HFFc6 (cell line): ENCODE measurements at regions not wholly inside any gene's neighbourhood (a gene's known extent, or its start where the extent isn't known, plus 50 kb on each side); places are given as distances from the start of the nearest gene placed in this dataset.

Experiments
- DNase-seq: peaks from one replicate; pipeline ENCODE4 v3.0.0-alpha.2; 2018
- H3K27ac Mint-ChIP-seq: 2 replicates; pipeline ENCODE4 v1.8.0; 2020; ENCODE audit warnings: mild to moderate bottlenecking, mixed read lengths
- H3K27me3 Mint-ChIP-seq: 2 replicates; pipeline ENCODE4 v1.8.0; 2021; ENCODE audit warnings: mild to moderate bottlenecking, moderate library complexity, mixed read lengths; ENCODE audit not compliant: insufficient read depth
- H3K36me3 Mint-ChIP-seq: 2 replicates; pipeline ENCODE4 v1.8.0; 2021; ENCODE audit warnings: low read depth, mixed read lengths
- H3K4me1 Mint-ChIP-seq: 2 replicates; pipeline ENCODE4 v1.8.0; 2020; ENCODE audit warnings: low read depth, mixed read lengths
- H3K4me3 Mint-ChIP-seq: 2 replicates; pipeline ENCODE4 v1.8.0; 2020; ENCODE audit warnings: mild to moderate bottlenecking, moderate library complexity, mixed read lengths
- H3K9me3 Mint-ChIP-seq: 2 replicates; pipeline ENCODE4 v1.8.0; 2020; ENCODE audit warnings: mild to moderate bottlenecking, mixed read lengths
- CTCF ChIP-seq: fragments of 200-600 bp; sonication (generic); IDR thresholded peaks from 2 replicates; pipeline ENCODE4 v1.5.0; 2021; ENCODE audit warnings: antibody characterized with exemption, mild to moderate bottlenecking

GRCh38 chr22:27046603-27047002 is 389.2 kb downstream of the MIAT start:
- no peak for DNase-seq
- Mint-ChIP-seq H3K36me3 (no peaks in the 10 kb centered on the region), H3K27ac (no peak overlapping the region), H3K4me3 (no peak overlapping the region), H3K9me3 (no peaks in the 10 kb centered on the region), H3K4me1 (peaks cover 14% of the 10 kb centered on the region), H3K27me3 (peaks cover 14% of the 10 kb centered on the region)
- no peak for TF ChIP-seq CTCF

- TF ChIP-seq CTCF = no peak
- H3K27me3 Mint-ChIP-seq = peaks cover 15% of the 10 kb centered on the region
- no peak overlapping the region for H3K27ac Mint-ChIP-seq
- no peak for DNase-seq
- H3K9me3 Mint-ChIP-seq = no peaks in the 10 kb centered on the region
- no peak overlapping the region for H3K4me3 Mint-ChIP-seq
- peaks cover 3% of the 10 kb centered on the region for H3K4me1 Mint-ChIP-seq
- H3K36me3 Mint-ChIP-seq = no peaks in the 10 kb centered on the region
These were observed 393.4 kb downstream of the MIAT start for GRCh38 chr22:27050771-27051170.

- Mint-ChIP-seq H3K4me1 (no peaks in the 10 kb centered on the region), H3K27ac (no peak overlapping the region), H3K4me3 (no peak overlapping the region), H3K36me3 (no peaks in the 10 kb centered on the region), H3K27me3 (peaks cover 17% of the 10 kb centered on the region), H3K9me3 (no peaks in the 10 kb centered on the region)
- no peak for DNase-seq
- TF ChIP-seq CTCF = no peak
These were observed 394.0 kb downstream of the MIAT start for GRCh38 chr22:27051407-27051806.

- Mint-ChIP-seq H3K9me3 (no peaks in the 10 kb centered on the region), H3K27ac (no peak overlapping the region), H3K36me3 (no peaks in the 10 kb centered on the region), H3K27me3 (peaks cover 28% of the 10 kb centered on the region), H3K4me1 (no peaks in the 10 kb centered on the region), H3K4me3 (no peak overlapping the region)
- DNase-seq = no peak
- TF ChIP-seq CTCF = no peak
These were observed 400.3 kb downstream of the MIAT start for GRCh38 chr22:27057717-27058116.

GRCh38 chr22:27060190-27060589 is 402.8 kb downstream of the MIAT start:
- H3K27me3 Mint-ChIP-seq = peaks cover 33% of the 10 kb centered on the region
- no peak for DNase-seq

More at GRCh38 chr22:27060190-27060589, 402.8 kb downstream of the MIAT start:
- no peak for TF ChIP-seq CTCF
- H3K4me1 Mint-ChIP-seq = no peaks in the 10 kb centered on the region
- no peaks in the 10 kb centered on the region for H3K36me3 Mint-ChIP-seq
- H3K27ac Mint-ChIP-seq = no peak overlapping the region
- H3K4me3 Mint-ChIP-seq = no peak overlapping the region
- H3K9me3 Mint-ChIP-seq = no peaks in the 10 kb centered on the region
